ENCODE measurements at regions not wholly inside any gene's neighbourhood (a gene's known extent, or its start where the extent isn't known, plus 50 kb on each side); places are given as distances from the start of the nearest gene placed in this dataset.

DNA sequence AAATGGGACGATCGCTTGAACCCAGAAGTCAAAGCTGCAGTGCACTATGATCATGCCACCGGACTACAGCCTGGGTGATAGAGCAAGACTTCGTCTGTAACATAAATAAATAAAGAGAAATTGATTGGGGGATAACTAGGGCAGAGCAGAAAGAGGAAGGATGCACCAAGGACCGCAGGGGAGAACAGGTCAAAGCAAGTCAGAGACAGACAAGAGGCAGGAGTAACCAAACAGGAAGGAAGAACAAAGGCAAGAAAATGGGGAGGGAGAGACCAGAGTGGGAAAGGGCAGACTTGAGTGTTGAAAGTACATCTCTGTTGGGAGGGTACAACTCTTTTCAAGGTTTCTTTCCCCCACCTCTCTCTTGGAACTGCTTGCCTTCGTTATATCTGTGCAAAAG is 50.8 kb upstream of the ELK3 start:
- Histone ChIP-seq H2BK120ac (replicated peaks; ENCODE audit: low read depth, low read length) (no peak overlapping the region), H3K56ac (replicated peaks; ENCODE audit: insufficient read length, low read depth, low read length) (no peak overlapping the region), H2BK12ac (ENCODE audit: low read depth, low read length) (no peak overlapping the region), H2AFZ (ENCODE audit: low read length) (peak overlapping the region; percentile 89), H3K79me1 (ENCODE audit: low read depth, low read length) (no peaks in the 10 kb centered on the region), H3K4me3 (ENCODE audit: extremely low read depth in 1 of 4, insufficient read depth in 2 of 4, low read depth in 3 of 4, low read length in 4 of 4) (no peak overlapping the region), H3K9me3 (ENCODE audit: insufficient read depth in 2 of 2, low read depth in 1 of 2, low read length in 1 of 2) (no peaks in the 10 kb centered on the region), H3K27ac (ENCODE audit: low read depth, low read length) (no peak overlapping the region), H3K14ac (ENCODE audit: insufficient read length) (no peak overlapping the region), H2BK5ac (ENCODE audit: low read depth, low read length) (no peak overlapping the region), H4K91ac (replicated peaks; ENCODE audit: insufficient read length, low read length) (no peak overlapping the region), H4K20me1 (replicated peaks in 1 of 2; ENCODE audit: control insufficient read depth in 1 of 2, insufficient read depth in 2 of 2, low read length in 2 of 2) (no peaks in the 10 kb centered on the region), H2BK20ac (ENCODE audit: low read length) (no peak overlapping the region), H3K18ac (ENCODE audit: extremely low read depth, low read length) (no peak overlapping the region), H3K9ac (replicated peaks in 1 of 4; ENCODE audit: extremely low read depth in 1 of 4, low read depth in 3 of 4, low read length in 3 of 4) (no peak overlapping the region), H3K4me2 (ENCODE audit: insufficient read depth in 1 of 2, low read depth in 2 of 2, low read length in 2 of 2) (no peak overlapping the region), H3K27me3 (replicated peaks in 1 of 4; ENCODE audit: control insufficient read depth in 3 of 4, extremely low read depth in 1 of 4, insufficient read depth in 3 of 4, low read length in 3 of 4) (no peaks in the 10 kb centered on the region), H4K8ac (ENCODE audit: extremely low read depth, insufficient read depth, low read length) (no peak overlapping the region), H3K4ac (replicated peaks; ENCODE audit: insufficient read length, low read depth, low read length) (no peak overlapping the region), H4K5ac (ENCODE audit: insufficient read length, low read depth, low read length) (no peak overlapping the region), H2AK5ac (ENCODE audit: low read depth, low read length) (no peak overlapping the region), H3K79me2 (ENCODE audit: control insufficient read depth in 1 of 2, insufficient read depth in 2 of 2, low read length in 2 of 2) (no peaks in the 10 kb centered on the region), H2BK15ac (ENCODE audit: low read length) (no peak overlapping the region), H3K4me1 (replicated peaks in 1 of 4; ENCODE audit: control insufficient read depth in 3 of 4, insufficient read depth in 4 of 4, low read length in 3 of 4) (peaks cover 0 to 4% (median 0%) of the 10 kb centered on the region in 4 experiments; a peak in 1 of 7 replicates), H3K23me2 (ENCODE audit: low read depth, low read length) (no peaks in the 10 kb centered on the region), H3K36me3 (ENCODE audit: control insufficient read depth in 2 of 4, insufficient read depth in 4 of 4, low read length in 3 of 4) (no peaks in the 10 kb centered on the region), H3K23ac (ENCODE audit: insufficient read length) (no peak overlapping the region)
- WGBS, 2 experiments (ENCODE audit: extremely low coverage in 1 of 2, insufficient coverage in 1 of 2, insufficient read length in 1 of 2, insufficient replicate concordance in 2 of 2, low coverage in 1 of 2, low lambda C conversion rate in 2 of 2, missing lambda C conversion rate in 1 of 2): 83% methylated on average over 6 of the region's 6 CpGs; no CpG with 5 or more reads in 1 of the 2 experiments
- FAIRE-seq: no peak
- DNase-seq (ENCODE audit: low read depth in 1 of 2, low spot score in 2 of 2): no peak
- POLR2A ChIA-PET (ENCODE audit: partially characterized antibody): no interaction called here
- CTCF ChIA-PET (ENCODE audit: partially characterized antibody): no interaction called here
- no peak for TF ChIP-seq MAFK (IDR thresholded peaks at IDR 0.05; ENCODE audit: low read depth, low read length)
- no peak for TF ChIP-seq RNF2 (IDR thresholded peaks at IDR 0.05; ENCODE audit: borderline replicate concordance, low read depth, low read length, missing control alignments, poor library complexity, severe bottlenecking)
- TF ChIP-seq BCL11A (IDR thresholded peaks at IDR 0.05; ENCODE audit: low read depth in 2 of 2, low read length in 2 of 2): no peak
- TF ChIP-seq, protein P1, sequence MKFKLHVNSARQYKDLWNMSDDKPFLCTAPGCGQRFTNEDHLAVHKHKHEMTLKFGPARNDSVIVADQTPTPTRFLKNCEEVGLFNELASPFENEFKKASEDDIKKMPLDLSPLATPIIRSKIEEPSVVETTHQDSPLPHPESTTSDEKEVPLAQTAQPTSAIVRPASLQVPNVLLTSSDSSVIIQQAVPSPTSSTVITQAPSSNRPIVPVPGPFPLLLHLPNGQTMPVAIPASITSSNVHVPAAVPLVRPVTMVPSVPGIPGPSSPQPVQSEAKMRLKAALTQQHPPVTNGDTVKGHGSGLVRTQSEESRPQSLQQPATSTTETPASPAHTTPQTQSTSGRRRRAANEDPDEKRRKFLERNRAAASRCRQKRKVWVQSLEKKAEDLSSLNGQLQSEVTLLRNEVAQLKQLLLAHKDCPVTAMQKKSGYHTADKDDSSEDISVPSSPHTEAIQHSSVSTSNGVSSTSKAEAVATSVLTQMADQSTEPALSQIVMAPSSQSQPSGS (IDR thresholded peaks at IDR 0.05; ENCODE audit: low read length): no peak
- no peak for TF ChIP-seq E2F6 (IDR thresholded peaks at IDR 0.05)
- no peak for TF ChIP-seq CHD2 (IDR thresholded peaks at IDR 0.05; ENCODE audit: low read length)
- no peak for TF ChIP-seq POU5F1 (IDR thresholded peaks at IDR 0.05; ENCODE audit: low read depth, low read length)
- no peak for TF ChIP-seq TAF7 (optimal IDR thresholded peaks at IDR 0.05; ENCODE audit: borderline replicate concordance, low read depth, low read length)
- TF ChIP-seq GTF2F1 (IDR thresholded peaks at IDR 0.05; ENCODE audit: borderline replicate concordance, low read depth, low read length): no peak
- TF ChIP-seq ASH2L (IDR thresholded peaks at IDR 0.05; ENCODE audit: low read length): no peak
- no peak for TF ChIP-seq SIX5 (IDR thresholded peaks at IDR 0.05; ENCODE audit: low read depth, low read length)
- TF ChIP-seq RXRA (IDR thresholded peaks at IDR 0.05; ENCODE audit: insufficient read depth, low read depth, low read length): no peak
